Stomach (tissue), 4 donors: ENCODE measurements at regions not wholly inside any gene's neighbourhood (a gene's known extent, or its start where the extent isn't known, plus 50 kb on each side); places are given as distances from the start of the nearest gene placed in this dataset.

Source experiments
- CTCF ChIP-seq, 7 experiments: fragments of 450-650 bp in 4 of 7; fragments of 200-600 bp in 3 of 7; sonication (generic) in 3 of 7; IDR thresholded peaks; one replicate each; pipeline ENCODE4 v1.5.1; 2016 to 2019; ENCODE audit warnings: antibody characterized with exemption in 7 of 7, control low read depth in 2 of 7, mild to moderate bottlenecking in 1 of 7
- POLR2A ChIP-seq, 4 donors: fragments of 450-650 bp; IDR thresholded peaks; one replicate each; pipeline ENCODE4 v1.6.1; 2016; ENCODE audit warnings: antibody characterized with exemption in 4 of 4, control low read depth in 2 of 4, mild to moderate bottlenecking in 1 of 4, moderate library complexity in 1 of 4
- POLR2AphosphoS5 ChIP-seq, 3 donors: sonication (generic); formaldehyde crosslinking; IDR thresholded peaks; one replicate each; pipeline ENCODE4 v1.6.1; 2016; ENCODE audit warnings: antibody characterized with exemption in 3 of 3

GRCh38 chr1:29630756-29631155 lies 394.4 kb downstream of the PTPRU start:
- no peak for TF ChIP-seq CTCF (IDR thresholded peaks at IDR 0.05)
- no peak for TF ChIP-seq POLR2A (IDR thresholded peaks at IDR 0.05)
- no peak for TF ChIP-seq POLR2AphosphoS5 (IDR thresholded peaks at IDR 0.05)
